ENCODE measurements at regions not wholly inside any gene's neighbourhood (a gene's known extent, or its start where the extent isn't known, plus 50 kb on each side); places are given as distances from the start of the nearest gene placed in this dataset.

- no peak for ATAC-seq
- DNase-seq (ENCODE audit: low spot score): no peak
Measured at GRCh38 chr20:60266177-60266823, 308.1 kb downstream of the CDH26 start.

GRCh38 chr20:60268491-60268890, 310.3 kb downstream of the CDH26 start:
- DNase-seq (ENCODE audit: low spot score) (no peak), ATAC-seq (no peak)

GRCh38 chr20:60269573-60270162, 311.4 kb downstream of the CDH26 start:
- DNase-seq (ENCODE audit: low spot score): no peak
- no peak for ATAC-seq

- ATAC-seq: no peak
- no peak for DNase-seq (ENCODE audit: low spot score)
Measured at GRCh38 chr20:60270341-60270740, 312.1 kb downstream of the CDH26 start.

GRCh38 chr20:60271597-60271996, 313.4 kb downstream of the CDH26 start:
- DNase-seq (ENCODE audit: low spot score) (no peak), ATAC-seq (peak; percentile 41)

GRCh38 chr20:60272790-60273189, 314.6 kb downstream of the CDH26 start:
- DNase-seq (ENCODE audit: low spot score) (no peak), ATAC-seq (no peak)

- DNase-seq (ENCODE audit: low spot score) (no peak), ATAC-seq (no peak)
Measured at GRCh38 chr20:60274717-60275116, 316.5 kb downstream of the CDH26 start.

GRCh38 chr20:60281295-60281694, 323.1 kb downstream of the CDH26 start:
- DNase-seq (ENCODE audit: low spot score) (no peak), ATAC-seq (no peak)

GRCh38 chr20:60283281-60283680, 325.1 kb downstream of the CDH26 start:
- ATAC-seq (no peak), DNase-seq (ENCODE audit: low spot score) (no peak)

- DNase-seq (ENCODE audit: low spot score): no peak
- ATAC-seq: no peak
Measured at GRCh38 chr20:60286764-60287163, 328.5 kb downstream of the CDH26 start.

GRCh38 chr20:60288945-60289344, 330.7 kb downstream of the CDH26 start:
- DNase-seq (ENCODE audit: low spot score): no peak
- ATAC-seq: no peak

GRCh38 chr20:60292001-60292520, 333.8 kb downstream of the CDH26 start:
- ATAC-seq (no peak), DNase-seq (ENCODE audit: low spot score) (no peak)

GRCh38 chr20:60294632-60295031, 336.4 kb downstream of the CDH26 start:
- no peak for DNase-seq (ENCODE audit: low spot score)

GRCh38 chr20:60295214-60295613, 337.0 kb downstream of the CDH26 start:
- ATAC-seq (no peak), DNase-seq (ENCODE audit: low spot score) (no peak)

More at GRCh38 chr20:60294632-60295031, 336.4 kb downstream of the CDH26 start:
- no peak for ATAC-seq

- ATAC-seq (no peak), DNase-seq (ENCODE audit: low spot score) (no peak)
Measured at GRCh38 chr20:60297649-60298048, 339.4 kb downstream of the CDH26 start.

GRCh38 chr20:60298647-60299046, 340.4 kb downstream of the CDH26 start:
- no peak for ATAC-seq

GRCh38 chr20:60299951-60300350, 341.7 kb downstream of the CDH26 start:
- ATAC-seq: no peak
- no peak for DNase-seq (ENCODE audit: low spot score)

More at GRCh38 chr20:60298647-60299046, 340.4 kb downstream of the CDH26 start:
- DNase-seq (ENCODE audit: low spot score): no peak

GRCh38 chr20:60300374-60300773, 342.2 kb downstream of the CDH26 start:
- peak; percentile 37 for ATAC-seq

GRCh38 chr20:60302875-60303274, 344.7 kb downstream of the CDH26 start:
- ATAC-seq: no peak
- DNase-seq (ENCODE audit: low spot score): no peak

More at GRCh38 chr20:60300374-60300773, 342.2 kb downstream of the CDH26 start:
- no peak for DNase-seq (ENCODE audit: low spot score)

GRCh38 chr20:60304026-60304590, 345.9 kb downstream of the CDH26 start:
- DNase-seq (ENCODE audit: low spot score): no peak
- no peak for ATAC-seq

- peak; percentile 53 for ATAC-seq
Measured at GRCh38 chr20:60304931-60305330, 346.7 kb downstream of the CDH26 start.

GRCh38 chr20:60306105-60306504, 347.9 kb downstream of the CDH26 start:
- no peak for DNase-seq (ENCODE audit: low spot score)
- no peak for ATAC-seq

More at GRCh38 chr20:60304931-60305330, 346.7 kb downstream of the CDH26 start:
- no peak for DNase-seq (ENCODE audit: low spot score)

Measured in left lobe of liver (tissue), 2 donors.